HEK293 (cell line): ENCODE measurements at regions not wholly inside any gene's neighbourhood (a gene's known extent, or its start where the extent isn't known, plus 50 kb on each side); places are given as distances from the start of the nearest gene placed in this dataset.

Experiments used
- CTCF ChIA-PET: fragments of 350-600 bp; formaldehyde crosslinking; extraction: SDS; loops from one replicate; lab custom pipeline; 2021; ENCODE audit warnings: antibody characterized with exemption; lab: Yijun Ruan, JAX
- POLR2A ChIA-PET: fragments of 300-600 bp; formaldehyde crosslinking; extraction: SDS; loops from one replicate; lab custom pipeline; 2020; ENCODE audit warnings: antibody characterized with exemption, inconsistent platforms; lab: Yijun Ruan, JAX
- H3K27ac ChIP-seq: fragments of 200-500 bp; sonication (Bioruptor generic); 2 replicates; pipeline ENCODE4 v1.5.1; 2014; ENCODE audit warnings: low read depth, low read length, control low read depth, inconsistent platforms; ENCODE audit errors: extremely low read depth
- H3K36me3 ChIP-seq, 2 experiments: fragments of 200-500 bp in 1 of 2; sonication (Bioruptor generic) in 1 of 2; 1 replicate in 1 of 2; 2 replicates in 1 of 2; pipeline ENCODE4 v1.5.1; 2014 to 2017; ENCODE audit warnings: inconsistent platforms in 2 of 2, low read length in 2 of 2; ENCODE audit not compliant: control insufficient read depth in 2 of 2, insufficient read depth in 1 of 2
- H3K4me1 ChIP-seq: fragments of 200-500 bp; sonication (Bioruptor generic); 2 replicates; pipeline ENCODE4 v1.5.1; 2014; ENCODE audit warnings: mild to moderate bottlenecking, low read length, inconsistent platforms; ENCODE audit not compliant: control insufficient read depth, insufficient read depth
- H3K4me3 ChIP-seq: 2 replicates; pipeline ENCODE4 v1.5.1; 2011; ENCODE audit warnings: low read depth, mild to moderate bottlenecking, control low read depth, low read length, moderate library complexity
- H3K9me3 ChIP-seq: fragments of 200-500 bp; sonication (Bioruptor generic); 2 replicates; pipeline ENCODE4 v1.5.1; 2014; ENCODE audit warnings: low read depth, low read length, inconsistent platforms; ENCODE audit not compliant: control insufficient read depth, insufficient read depth
- EGR2 ChIP-seq: fragments of 450-650 bp; formaldehyde crosslinking; IDR thresholded peaks from 2 replicates; pipeline ENCODE4 v1.5.1; 2016; ENCODE audit warnings: low read depth, missing biosample characterization, missing genetic modification characterization
- MEIS1 ChIP-seq: sonication (generic); formaldehyde crosslinking; IDR thresholded peaks from 2 replicates; pipeline ENCODE4 v1.8.1; 2022; ENCODE audit warnings: missing genetic modification reagents, mild to moderate bottlenecking, borderline replicate concordance
- OVOL3 ChIP-seq: fragments of 450-650 bp; formaldehyde crosslinking; IDR thresholded peaks from 2 replicates; pipeline ENCODE4 v1.5.1; 2016; ENCODE audit warnings: missing biosample characterization, missing genetic modification characterization
- PRDM1 ChIP-seq: fragments of 450-650 bp; formaldehyde crosslinking; IDR thresholded peaks from 2 replicates; pipeline ENCODE4; 2016; ENCODE audit warnings: missing biosample characterization, missing genetic modification characterization
- SCRT1 ChIP-seq: fragments of 450-650 bp; formaldehyde crosslinking; IDR thresholded peaks from 2 replicates; pipeline ENCODE4 v1.5.1; 2016; ENCODE audit warnings: missing biosample characterization, missing genetic modification characterization, borderline replicate concordance
- ZBTB8A ChIP-seq: fragments of 450-650 bp; formaldehyde crosslinking; IDR thresholded peaks from 2 replicates; pipeline ENCODE4 v1.5.1; 2016; ENCODE audit warnings: missing biosample characterization, missing genetic modification characterization
- ZNF174 ChIP-seq: fragments of 450-650 bp; formaldehyde crosslinking; IDR thresholded peaks from 2 replicates; pipeline ENCODE4 v1.5.0; 2017; ENCODE audit warnings: missing biosample characterization, mild to moderate bottlenecking, missing genetic modification characterization
- ZNF335 ChIP-seq: fragments of 450-650 bp; formaldehyde crosslinking; conservative IDR thresholded peaks from 2 replicates; pipeline ENCODE4 v1.5.1; 2016; ENCODE audit warnings: missing biosample characterization, missing genetic modification characterization
- ZNF544 ChIP-seq: fragments of 450-650 bp; formaldehyde crosslinking; IDR thresholded peaks from 2 replicates; pipeline ENCODE4 v1.5.0; 2017; ENCODE audit warnings: missing biosample characterization, missing genetic modification characterization
- ZNF596 ChIP-seq: fragments of 450-650 bp; IDR thresholded peaks from 2 replicates; pipeline ENCODE4 v1.5.0; 2018; ENCODE audit warnings: missing biosample characterization, mild to moderate bottlenecking, missing genetic modification characterization, moderate library complexity
- ZNF776 ChIP-seq: fragments of 450-650 bp; formaldehyde crosslinking; IDR thresholded peaks from 2 replicates; pipeline ENCODE4 v1.5.0; 2017; ENCODE audit warnings: missing biosample characterization, missing genetic modification characterization, borderline replicate concordance
- TF ChIP-seq, protein P1 (sequence below): fragments of 450-650 bp; formaldehyde crosslinking; conservative IDR thresholded peaks from 2 replicates; pipeline ENCODE4 v1.5.1; 2016; ENCODE audit warnings: low read depth, missing biosample characterization, missing genetic modification characterization
- TF ChIP-seq, protein P2 (sequence below): fragments of 450-650 bp; formaldehyde crosslinking; IDR thresholded peaks from 2 replicates; pipeline ENCODE4 v1.5.0; 2017; ENCODE audit warnings: missing biosample characterization, missing genetic modification characterization, borderline replicate concordance
- TF ChIP-seq, protein P3 (sequence below): fragments of 450-650 bp; formaldehyde crosslinking; IDR thresholded peaks from 2 replicates; pipeline ENCODE4 v1.5.1; 2016; ENCODE audit warnings: missing biosample characterization, missing genetic modification characterization
- TF ChIP-seq, protein P4 (sequence below): fragments of 450-650 bp; IDR thresholded peaks from 2 replicates; pipeline ENCODE4 v1.5.1; 2018; ENCODE audit warnings: missing biosample characterization, mild to moderate bottlenecking, missing genetic modification characterization

DNA sequence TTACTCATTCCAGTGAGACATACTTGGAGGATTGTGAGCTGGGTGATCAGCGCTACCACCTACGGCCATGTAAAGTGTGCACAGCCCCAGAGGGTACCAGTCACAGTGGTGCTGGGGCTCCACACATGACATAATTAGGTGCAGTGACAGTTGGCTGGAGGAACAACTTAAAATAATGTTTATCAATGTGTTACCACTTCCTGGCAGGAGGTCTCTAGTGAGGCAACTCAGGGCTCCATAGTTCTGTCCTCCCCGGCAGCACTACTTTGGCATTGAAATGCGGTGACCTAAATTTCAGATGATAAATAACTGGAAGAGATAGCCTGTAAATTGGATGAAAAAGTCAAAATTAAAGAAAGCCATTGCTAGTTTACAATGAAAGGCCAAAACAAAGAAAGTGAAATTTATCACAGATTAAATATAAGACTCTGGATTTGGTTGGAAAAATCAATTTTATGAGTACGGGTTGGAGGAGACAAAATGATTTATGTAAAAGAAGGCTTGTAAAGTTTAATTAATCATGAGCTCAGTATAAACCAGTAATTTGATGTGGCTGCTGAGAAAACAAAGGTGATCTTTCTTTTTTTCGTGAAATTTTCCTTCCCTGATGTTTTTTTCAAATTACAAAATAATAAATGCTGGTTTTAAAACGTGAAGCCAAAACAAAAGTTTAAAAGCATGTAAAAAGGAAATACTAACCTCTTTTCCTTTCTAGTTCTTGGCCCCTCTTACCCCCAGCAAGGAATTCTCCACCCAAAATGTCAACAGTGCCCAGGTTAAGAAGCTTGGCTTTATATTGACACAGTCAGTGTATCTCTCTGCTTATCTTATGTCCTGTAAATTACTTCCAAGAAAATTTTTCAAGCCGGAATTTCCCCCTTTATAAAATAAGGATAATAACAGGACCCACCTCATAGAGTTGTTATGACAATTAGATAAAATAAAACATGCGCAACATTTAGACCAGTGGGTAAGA lies 126.7 kb upstream of the NOX3 start:
- H3K36me3 ChIP-seq: no peaks in the 10 kb centered on the region
- H3K9me3 ChIP-seq: no peaks in the 10 kb centered on the region
- H3K4me3 ChIP-seq: no peak overlapping the region
- TF ChIP-seq, protein P1, sequence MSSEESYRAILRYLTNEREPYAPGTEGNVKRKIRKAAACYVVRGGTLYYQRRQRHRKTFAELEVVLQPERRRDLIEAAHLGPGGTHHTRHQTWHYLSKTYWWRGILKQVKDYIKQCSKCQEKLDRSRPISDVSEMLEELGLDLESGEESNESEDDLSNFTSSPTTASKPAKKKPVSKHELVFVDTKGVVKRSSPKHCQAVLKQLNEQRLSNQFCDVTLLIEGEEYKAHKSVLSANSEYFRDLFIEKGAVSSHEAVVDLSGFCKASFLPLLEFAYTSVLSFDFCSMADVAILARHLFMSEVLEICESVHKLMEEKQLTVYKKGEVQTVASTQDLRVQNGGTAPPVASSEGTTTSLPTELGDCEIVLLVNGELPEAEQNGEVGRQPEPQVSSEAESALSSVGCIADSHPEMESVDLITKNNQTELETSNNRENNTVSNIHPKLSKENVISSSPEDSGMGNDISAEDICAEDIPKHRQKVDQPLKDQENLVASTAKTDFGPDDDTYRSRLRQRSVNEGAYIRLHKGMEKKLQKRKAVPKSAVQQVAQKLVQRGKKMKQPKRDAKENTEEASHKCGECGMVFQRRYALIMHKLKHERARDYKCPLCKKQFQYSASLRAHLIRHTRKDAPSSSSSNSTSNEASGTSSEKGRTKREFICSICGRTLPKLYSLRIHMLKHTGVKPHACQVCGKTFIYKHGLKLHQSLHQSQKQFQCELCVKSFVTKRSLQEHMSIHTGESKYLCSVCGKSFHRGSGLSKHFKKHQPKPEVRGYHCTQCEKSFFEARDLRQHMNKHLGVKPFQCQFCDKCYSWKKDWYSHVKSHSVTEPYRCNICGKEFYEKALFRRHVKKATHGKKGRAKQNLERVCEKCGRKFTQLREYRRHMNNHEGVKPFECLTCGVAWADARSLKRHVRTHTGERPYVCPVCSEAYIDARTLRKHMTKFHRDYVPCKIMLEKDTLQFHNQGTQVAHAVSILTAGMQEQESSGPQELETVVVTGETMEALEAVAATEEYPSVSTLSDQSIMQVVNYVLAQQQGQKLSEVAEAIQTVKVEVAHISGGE: no peak
- TF ChIP-seq, protein P2, sequence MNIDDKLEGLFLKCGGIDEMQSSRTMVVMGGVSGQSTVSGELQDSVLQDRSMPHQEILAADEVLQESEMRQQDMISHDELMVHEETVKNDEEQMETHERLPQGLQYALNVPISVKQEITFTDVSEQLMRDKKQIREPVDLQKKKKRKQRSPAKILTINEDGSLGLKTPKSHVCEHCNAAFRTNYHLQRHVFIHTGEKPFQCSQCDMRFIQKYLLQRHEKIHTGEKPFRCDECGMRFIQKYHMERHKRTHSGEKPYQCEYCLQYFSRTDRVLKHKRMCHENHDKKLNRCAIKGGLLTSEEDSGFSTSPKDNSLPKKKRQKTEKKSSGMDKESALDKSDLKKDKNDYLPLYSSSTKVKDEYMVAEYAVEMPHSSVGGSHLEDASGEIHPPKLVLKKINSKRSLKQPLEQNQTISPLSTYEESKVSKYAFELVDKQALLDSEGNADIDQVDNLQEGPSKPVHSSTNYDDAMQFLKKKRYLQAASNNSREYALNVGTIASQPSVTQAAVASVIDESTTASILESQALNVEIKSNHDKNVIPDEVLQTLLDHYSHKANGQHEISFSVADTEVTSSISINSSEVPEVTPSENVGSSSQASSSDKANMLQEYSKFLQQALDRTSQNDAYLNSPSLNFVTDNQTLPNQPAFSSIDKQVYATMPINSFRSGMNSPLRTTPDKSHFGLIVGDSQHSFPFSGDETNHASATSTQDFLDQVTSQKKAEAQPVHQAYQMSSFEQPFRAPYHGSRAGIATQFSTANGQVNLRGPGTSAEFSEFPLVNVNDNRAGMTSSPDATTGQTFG (tag by site-specific recombination): no peak
- TF ChIP-seq, protein P3, sequence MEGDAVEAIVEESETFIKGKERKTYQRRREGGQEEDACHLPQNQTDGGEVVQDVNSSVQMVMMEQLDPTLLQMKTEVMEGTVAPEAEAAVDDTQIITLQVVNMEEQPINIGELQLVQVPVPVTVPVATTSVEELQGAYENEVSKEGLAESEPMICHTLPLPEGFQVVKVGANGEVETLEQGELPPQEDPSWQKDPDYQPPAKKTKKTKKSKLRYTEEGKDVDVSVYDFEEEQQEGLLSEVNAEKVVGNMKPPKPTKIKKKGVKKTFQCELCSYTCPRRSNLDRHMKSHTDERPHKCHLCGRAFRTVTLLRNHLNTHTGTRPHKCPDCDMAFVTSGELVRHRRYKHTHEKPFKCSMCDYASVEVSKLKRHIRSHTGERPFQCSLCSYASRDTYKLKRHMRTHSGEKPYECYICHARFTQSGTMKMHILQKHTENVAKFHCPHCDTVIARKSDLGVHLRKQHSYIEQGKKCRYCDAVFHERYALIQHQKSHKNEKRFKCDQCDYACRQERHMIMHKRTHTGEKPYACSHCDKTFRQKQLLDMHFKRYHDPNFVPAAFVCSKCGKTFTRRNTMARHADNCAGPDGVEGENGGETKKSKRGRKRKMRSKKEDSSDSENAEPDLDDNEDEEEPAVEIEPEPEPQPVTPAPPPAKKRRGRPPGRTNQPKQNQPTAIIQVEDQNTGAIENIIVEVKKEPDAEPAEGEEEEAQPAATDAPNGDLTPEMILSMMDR (tag by site-specific recombination): no peak
- no peak for TF ChIP-seq EGR2 (tag by site-specific recombination)
- TF ChIP-seq MEIS1: no peak
- no peak for TF ChIP-seq ZNF544
- no peak for TF ChIP-seq ZNF174 (tag by site-specific recombination)
- TF ChIP-seq ZNF596 (tag by site-specific recombination): no peak
- no peak for TF ChIP-seq SCRT1 (tag by site-specific recombination)
- ChIA-PET POLR2A (no interaction called here), CTCF (interaction anchor here (0.7 kb wide), 1 partner anchor 9 kb away, joined by 7 read pairs; no protein-coding TSS in a partner anchor)
- no peaks in the 10 kb centered on the region for H3K4me1 ChIP-seq
- H3K27ac ChIP-seq: no peak overlapping the region

DNA sequence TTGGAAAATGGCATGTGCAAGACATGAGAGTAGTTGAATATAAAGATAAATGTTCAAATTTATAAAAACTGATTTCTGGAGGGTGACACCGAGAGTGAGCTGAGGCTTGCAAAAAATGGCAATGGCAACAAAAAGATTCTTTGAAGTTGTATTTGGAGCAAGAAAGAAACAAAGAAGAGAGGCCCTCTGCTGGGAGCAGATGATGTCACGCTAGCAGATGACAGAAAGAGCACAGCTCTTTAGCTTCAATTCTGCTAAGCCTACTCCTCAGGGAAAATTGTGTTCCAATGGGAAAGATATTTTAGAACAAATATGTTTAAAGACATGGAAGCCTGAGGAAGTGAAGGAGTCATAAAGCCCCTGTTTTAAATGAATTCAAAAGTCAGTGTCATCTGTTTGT lies 125.3 kb upstream of the NOX3 start:
- Histone ChIP-seq H3K36me3 (no peaks in the 10 kb centered on the region), H3K27ac (no peak overlapping the region), H3K4me3 (no peak overlapping the region), H3K4me1 (no peaks in the 10 kb centered on the region), H3K9me3 (no peaks in the 10 kb centered on the region)
- CTCF ChIA-PET: no interaction called here
- POLR2A ChIA-PET: no interaction called here
- no peak for TF ChIP-seq ZNF776
- TF ChIP-seq, protein P2 (tag by site-specific recombination): no peak
- TF ChIP-seq ZNF335 (tag by site-specific recombination): no peak
- TF ChIP-seq OVOL3 (tag by site-specific recombination): no peak
- TF ChIP-seq, protein P4, sequence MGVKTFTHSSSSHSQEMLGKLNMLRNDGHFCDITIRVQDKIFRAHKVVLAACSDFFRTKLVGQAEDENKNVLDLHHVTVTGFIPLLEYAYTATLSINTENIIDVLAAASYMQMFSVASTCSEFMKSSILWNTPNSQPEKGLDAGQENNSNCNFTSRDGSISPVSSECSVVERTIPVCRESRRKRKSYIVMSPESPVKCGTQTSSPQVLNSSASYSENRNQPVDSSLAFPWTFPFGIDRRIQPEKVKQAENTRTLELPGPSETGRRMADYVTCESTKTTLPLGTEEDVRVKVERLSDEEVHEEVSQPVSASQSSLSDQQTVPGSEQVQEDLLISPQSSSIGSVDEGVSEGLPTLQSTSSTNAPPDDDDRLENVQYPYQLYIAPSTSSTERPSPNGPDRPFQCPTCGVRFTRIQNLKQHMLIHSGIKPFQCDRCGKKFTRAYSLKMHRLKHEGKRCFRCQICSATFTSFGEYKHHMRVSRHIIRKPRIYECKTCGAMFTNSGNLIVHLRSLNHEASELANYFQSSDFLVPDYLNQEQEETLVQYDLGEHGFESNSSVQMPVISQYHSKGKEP (tag by site-specific recombination): no peak
- TF ChIP-seq PRDM1 (tag by site-specific recombination): no peak
- no peak for TF ChIP-seq ZBTB8A (tag by site-specific recombination)
